GM12878 (cell line): ENCODE measurements at regions not wholly inside any gene's neighbourhood (a gene's known extent, or its start where the extent isn't known, plus 50 kb on each side); places are given as distances from the start of the nearest gene placed in this dataset.

ENCODE experiments used
- ATAC-seq: fragments of 200-7000 bp; cut with Tn5 transposase; 3 replicates; pipeline ENCODE4 v1.9.1; 2020; ENCODE audit warnings: mild to moderate bottlenecking, moderate library complexity
- BruUV-seq: library from RNA; stranded (reverse); fragments of 400-500 nt; replicated peaks from 2 replicates; lab custom pipeline; 2021; lab: Mats Ljungman, UMichigan
- CTCF ChIA-PET: fragments of 300-600 bp; sonication (Branson Sonifier 250); formaldehyde crosslinking; extraction: SDS; loops from one replicate; lab custom pipeline; 2021; ENCODE audit warnings: inconsistent platforms; lab: Yijun Ruan, JAX
- POLR2A ChIA-PET: fragments of 350-600 bp; formaldehyde crosslinking; extraction: SDS; loops from one replicate; lab custom pipeline; 2021; ENCODE audit warnings: inconsistent platforms; lab: Charles Lee
- RAD21 ChIA-PET: fragments of 300-600 bp; sonication (Branson Sonifier 250); formaldehyde crosslinking; loops from one replicate; lab custom pipeline; 2023; ENCODE audit warnings: antibody characterized with exemption; ENCODE audit not compliant: unreplicated experiment; lab: Charles Lee
- SMC1A ChIA-PET: fragments of 300-600 bp; sonication (Branson Sonifier 250); formaldehyde crosslinking; loops from one replicate; lab custom pipeline; 2023; ENCODE audit not compliant: unreplicated experiment, uncharacterized antibody; lab: Charles Lee
- DNase-seq: peaks from one replicate; pipeline ENCODE4 v3.0.0-alpha.2; 2011; ENCODE audit warnings: low read depth, low spot score
- FAIRE-seq: peaks from 3 replicates; lab custom pipeline; 2011; peaks lifted over from hg19 to GRCh38; lab: Jason Lieb, UNC
- H2AFZ ChIP-seq: 2 replicates; pipeline ENCODE4 v1.6.0; 2011; ENCODE audit warnings: low read depth, low read length, control low read depth; ENCODE audit not compliant: control insufficient read depth
- H3K27ac ChIP-seq: 2 replicates; pipeline ENCODE4 v1.5.1; 2011; ENCODE audit warnings: control low read depth; ENCODE audit not compliant: control insufficient read depth, insufficient read depth
- H3K27me3 ChIP-seq, 2 experiments: replicated peaks in 1 of 2; 2 replicates each; pipeline versions ENCODE4 v1.6.0 to v1.6.1; 2011; ENCODE audit warnings: low read length in 1 of 2; ENCODE audit not compliant: control insufficient read depth in 2 of 2, insufficient read depth in 2 of 2
- H3K36me3 ChIP-seq, 2 experiments: 2 replicates each; pipeline ENCODE4 v1.5.1; 2011; ENCODE audit warnings: low read length in 1 of 2; ENCODE audit not compliant: control insufficient read depth in 2 of 2, insufficient read depth in 2 of 2
- H3K4me1 ChIP-seq: 2 replicates; pipeline ENCODE4 v1.6.1; 2011; ENCODE audit warnings: mild to moderate bottlenecking, low read length, moderate library complexity, mixed read lengths; ENCODE audit not compliant: control insufficient read depth, insufficient read depth
- H3K4me2 ChIP-seq: 2 replicates; pipeline ENCODE4 v1.6.0; 2011; ENCODE audit warnings: control low read depth; ENCODE audit not compliant: control insufficient read depth, insufficient read depth
- H3K4me3 ChIP-seq: fragments of 200-600 bp; sonication (generic); 2 replicates; pipeline ENCODE4 v1.5.1; 2016
- H3K79me2 ChIP-seq: 2 replicates; pipeline ENCODE4 v1.6.0; 2011; ENCODE audit warnings: low read length; ENCODE audit not compliant: control insufficient read depth, insufficient read depth
- H3K9ac ChIP-seq: 2 replicates; pipeline ENCODE4 v1.8.0; 2011; ENCODE audit warnings: low read length, control low read depth, mixed read lengths; ENCODE audit not compliant: control insufficient read depth, insufficient read depth
- H3K9me3 ChIP-seq: replicated peaks from 3 replicates; pipeline ENCODE4 v1.5.1; 2011; ENCODE audit warnings: mild to moderate bottlenecking, low read length; ENCODE audit not compliant: control insufficient read depth, insufficient read depth
- H4K20me1 ChIP-seq: 2 replicates; pipeline ENCODE4 v1.6.0; 2011; ENCODE audit not compliant: control insufficient read depth, insufficient read depth
- CHD4 ChIP-seq: fragments of 200-600 bp; sonication (generic); IDR thresholded peaks from 2 replicates; pipeline ENCODE4 v1.6.1; 2016; ENCODE audit warnings: mild to moderate bottlenecking
- EED ChIP-seq: sonication (generic); IDR thresholded peaks from 2 replicates; pipeline ENCODE4 v1.6.1; 2016; ENCODE audit warnings: antibody characterized with exemption, low read depth
- FOXK2 ChIP-seq: fragments of 450-650 bp; IDR thresholded peaks from 2 replicates; pipeline ENCODE4 v1.6.1; 2017; ENCODE audit warnings: mild to moderate bottlenecking, moderate library complexity
- HCFC1 ChIP-seq: fragments of 150-350 bp; IDR thresholded peaks from 2 replicates; pipeline ENCODE4 v1.6.1; 2014; ENCODE audit warnings: low read length
- JUNB ChIP-seq: IDR thresholded peaks from 2 replicates; pipeline ENCODE4 v1.6.1; 2016; ENCODE audit warnings: antibody characterized with exemption, mild to moderate bottlenecking
- KLF5 ChIP-seq: fragments of 450-650 bp; IDR thresholded peaks from 2 replicates; pipeline ENCODE4 v1.6.1; 2014; ENCODE audit warnings: mild to moderate bottlenecking; ENCODE audit not compliant: partially characterized antibody
- NFXL1 ChIP-seq: fragments of 450-650 bp; IDR thresholded peaks from 2 replicates; pipeline ENCODE4 v1.6.1; 2017; ENCODE audit warnings: antibody characterized with exemption, mild to moderate bottlenecking, borderline replicate concordance
- NFYB ChIP-seq: IDR thresholded peaks from 2 replicates; pipeline ENCODE4 v1.6.1; 2011; ENCODE audit warnings: low read depth, mild to moderate bottlenecking, low read length, improper control_type of control experiment, moderate library complexity; ENCODE audit not compliant: insufficient read depth
- NR2F1 ChIP-seq: fragments of 450-650 bp; conservative IDR thresholded peaks from 2 replicates; pipeline ENCODE4 v1.6.1; 2017; ENCODE audit warnings: mild to moderate bottlenecking
- POU2F2 ChIP-seq: IDR thresholded peaks from 3 replicates; pipeline ENCODE4 v1.6.1; 2011; ENCODE audit warnings: low read depth, mild to moderate bottlenecking, low read length, borderline replicate concordance
- RCOR1 ChIP-seq: conservative IDR thresholded peaks from 2 replicates; pipeline ENCODE4 v1.6.1; 2012; ENCODE audit warnings: low read depth, low read length, improper control_type of control experiment
- SIN3A ChIP-seq: IDR thresholded peaks from 2 replicates; pipeline ENCODE4 v1.6.1; 2012; ENCODE audit warnings: low read depth, low read length, improper control_type of control experiment
- SMAD1 ChIP-seq: fragments of 450-650 bp; IDR thresholded peaks from 2 replicates; pipeline ENCODE4 v1.6.1; 2018; ENCODE audit warnings: mild to moderate bottlenecking, low read depth; ENCODE audit not compliant: partially characterized antibody
- TCF12 ChIP-seq: IDR thresholded peaks from 2 replicates; pipeline ENCODE4 v1.6.1; 2011; ENCODE audit warnings: low read depth, mild to moderate bottlenecking, low read length
- TCF3 ChIP-seq: IDR thresholded peaks from 2 replicates; pipeline ENCODE4 v1.6.1; 2012; ENCODE audit warnings: low read depth, mild to moderate bottlenecking, low read length, borderline replicate concordance; ENCODE audit not compliant: insufficient read depth
- YBX1 ChIP-seq: fragments of 450-650 bp; IDR thresholded peaks from 2 replicates; pipeline ENCODE4 v1.6.1; 2016; ENCODE audit warnings: antibody characterized with exemption
- ZNF24 ChIP-seq: fragments of 450-650 bp; IDR thresholded peaks from 2 replicates; pipeline ENCODE4 v1.6.1; 2017; ENCODE audit warnings: antibody characterized with exemption, mild to moderate bottlenecking
- WGBS: methylation state at CpG from one replicate; pipeline ENCODE4 v1.1.6; 2016; ENCODE audit warnings: low lambda C conversion rate; ENCODE audit not compliant: insufficient replicate concordance, insufficient coverage; ENCODE audit errors: missing lambda C conversion rate; 5-methylcytosine and 5-hydroxymethylcytosine counted together
- in situ Hi-C: fragments of 300-500 bp; cut with MboI; formaldehyde crosslinking; loops from 9 replicates; pipeline ENCODE4 v1.14.3; 2018; ENCODE audit warnings: mixed read lengths
- intact Hi-C: fragments of 100-400 bp; cut with micrococcal nuclease; formaldehyde crosslinking; loops from one replicate; pipeline ENCODE4 v1.14.2; 2022; ENCODE audit not compliant: unreplicated experiment
- TF ChIP-seq, protein P1 (sequence below): fragments of 450-650 bp; conservative IDR thresholded peaks from 2 replicates; pipeline ENCODE4 v1.6.1; 2017; ENCODE audit warnings: mild to moderate bottlenecking, moderate library complexity

DNA sequence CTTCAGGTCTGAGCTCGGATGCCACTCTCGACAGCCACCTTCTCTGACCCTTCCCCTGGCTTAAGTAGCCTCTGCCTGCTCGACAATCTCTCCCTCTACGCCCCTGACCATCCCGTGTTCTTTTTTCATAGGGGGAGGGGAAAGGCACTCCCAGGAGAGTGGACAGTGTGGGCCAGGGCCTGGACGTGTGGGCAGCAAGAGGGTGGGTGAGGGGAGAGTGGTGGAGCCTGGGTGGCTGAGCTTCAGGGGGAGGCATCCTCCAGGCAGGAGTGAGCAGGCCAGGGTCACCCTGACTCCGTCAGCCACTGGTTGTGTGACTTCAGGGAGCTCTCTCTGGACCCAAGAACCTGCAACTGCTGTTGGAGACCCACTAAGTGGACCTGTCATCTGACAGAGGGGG lies 92.7 kb downstream of the CEBPB start:
- RAD21 ChIA-PET = no interaction called here
- in situ Hi-C loops = no loop called here
- Histone ChIP-seq H2AFZ (no peak overlapping the region), H3K27ac (no peak overlapping the region), H3K9me3 (no peaks in the 10 kb centered on the region), H3K9ac (no peak overlapping the region), H3K36me3 (no peaks in the 10 kb centered on the region), H3K27me3 (no peaks in the 10 kb centered on the region), H3K79me2 (no peaks in the 10 kb centered on the region), H3K4me3 (no peak overlapping the region), H3K4me2 (no peak overlapping the region), H3K4me1 (peaks cover 24% of the 10 kb centered on the region), H4K20me1 (no peaks in the 10 kb centered on the region)
- DNase-seq (no peak), ATAC-seq (no peak), FAIRE-seq (no peak)
- CTCF ChIA-PET = no interaction called here
- BruUV-seq = no TSS peak
- 51% methylated on average over 7 of the region's 7 CpGs for WGBS
- intact Hi-C loops = loop anchor here (10.0 kb wide), 1 partner anchor 101 kb away; no protein-coding TSS in a partner anchor
- TF ChIP-seq TCF3 (no peak), RCOR1 (no peak), POU2F2 (no peak), JUNB (no peak), NFXL1 (no peak), NR2F1 (no peak), SIN3A (no peak), EED (no peak), SMAD1 (no peak), NFYB (no peak), HCFC1 (no peak), TCF12 (no peak), FOXK2 (no peak), CHD4 (no peak), KLF5 (no peak), ZNF24 (no peak), YBX1 (no peak)
- TF ChIP-seq, protein P1, sequence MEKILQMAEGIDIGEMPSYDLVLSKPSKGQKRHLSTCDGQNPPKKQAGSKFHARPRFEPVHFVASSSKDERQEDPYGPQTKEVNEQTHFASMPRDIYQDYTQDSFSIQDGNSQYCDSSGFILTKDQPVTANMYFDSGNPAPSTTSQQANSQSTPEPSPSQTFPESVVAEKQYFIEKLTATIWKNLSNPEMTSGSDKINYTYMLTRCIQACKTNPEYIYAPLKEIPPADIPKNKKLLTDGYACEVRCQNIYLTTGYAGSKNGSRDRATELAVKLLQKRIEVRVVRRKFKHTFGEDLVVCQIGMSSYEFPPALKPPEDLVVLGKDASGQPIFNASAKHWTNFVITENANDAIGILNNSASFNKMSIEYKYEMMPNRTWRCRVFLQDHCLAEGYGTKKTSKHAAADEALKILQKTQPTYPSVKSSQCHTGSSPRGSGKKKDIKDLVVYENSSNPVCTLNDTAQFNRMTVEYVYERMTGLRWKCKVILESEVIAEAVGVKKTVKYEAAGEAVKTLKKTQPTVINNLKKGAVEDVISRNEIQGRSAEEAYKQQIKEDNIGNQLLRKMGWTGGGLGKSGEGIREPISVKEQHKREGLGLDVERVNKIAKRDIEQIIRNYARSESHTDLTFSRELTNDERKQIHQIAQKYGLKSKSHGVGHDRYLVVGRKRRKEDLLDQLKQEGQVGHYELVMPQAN = no peak
- SMC1A ChIA-PET = no interaction called here
- POLR2A ChIA-PET = no interaction called here
